ENCODE measurements at regions not wholly inside any gene's neighbourhood (a gene's known extent, or its start where the extent isn't known, plus 50 kb on each side); places are given as distances from the start of the nearest gene placed in this dataset.
"Not testable (repeated sequence)": the region's sequence is repeated elsewhere in the genome, so short reads cannot be mapped to it uniquely, and the experiment has no call there.

DNA sequence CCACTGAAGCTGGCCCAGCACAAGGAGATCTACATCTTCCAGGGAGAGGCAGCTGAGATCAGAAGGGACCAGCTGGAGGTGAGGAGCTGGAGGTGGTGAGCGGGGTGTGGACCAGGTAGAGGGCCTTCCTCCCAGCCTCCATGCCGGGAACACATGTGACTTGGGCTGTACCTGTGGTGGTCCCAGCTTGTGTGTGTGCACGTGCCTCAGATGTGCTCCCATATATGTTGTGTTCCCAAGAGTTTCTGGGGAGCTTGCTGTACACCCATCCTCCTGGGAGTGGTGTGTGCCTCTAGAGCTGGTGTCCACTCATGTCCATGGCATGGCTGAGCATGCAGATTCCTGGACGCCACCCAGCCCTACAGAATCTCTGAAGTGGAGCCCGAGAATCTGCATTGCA is 183.7 kb upstream of the AKAP13 start:
- FAIRE-seq; DNase-seq (ENCODE audit: insufficient read length, low spot score): not testable (repeated sequence)

DNA sequence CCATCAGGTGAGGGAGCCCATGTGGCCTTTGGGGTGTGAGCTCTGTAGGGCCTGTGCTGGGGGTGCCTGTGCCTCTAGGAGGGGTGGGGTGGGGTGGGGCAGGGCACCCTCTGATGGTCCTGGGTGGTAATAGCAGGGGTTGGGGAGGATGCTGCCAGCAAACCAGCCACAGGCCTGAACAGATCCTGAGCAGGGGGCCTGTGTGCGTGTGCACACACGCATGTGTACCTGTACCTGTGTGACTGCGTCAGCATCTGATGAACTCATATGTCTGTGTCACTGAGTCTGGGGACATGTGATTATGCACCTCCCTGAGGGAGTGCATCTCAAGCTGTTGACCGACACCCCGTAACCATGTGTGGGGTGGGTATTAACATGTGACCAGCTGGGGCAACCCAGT is 182.8 kb upstream of the AKAP13 start:
- not testable (repeated sequence) for FAIRE-seq

DNA sequence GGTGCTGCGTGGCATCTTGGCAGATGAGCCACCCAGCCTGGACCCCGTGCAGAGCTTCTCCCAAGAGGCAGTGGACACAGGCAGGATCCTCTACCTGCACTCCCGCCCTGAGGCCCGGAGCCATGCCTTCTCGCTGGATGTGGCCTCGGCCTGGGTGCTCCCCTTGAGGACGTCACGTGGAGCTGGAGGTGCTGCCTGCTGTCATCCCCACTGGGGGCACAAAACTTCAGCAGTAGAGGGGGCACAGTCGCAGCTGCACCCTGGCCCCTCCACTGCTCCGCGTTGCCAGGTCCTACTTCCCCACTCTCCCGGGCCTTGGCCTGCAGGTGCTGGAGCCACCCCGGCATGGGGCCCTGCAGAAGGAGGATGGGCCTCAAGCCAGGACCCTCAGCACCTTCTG is 182.0 kb upstream of the AKAP13 start:
- DNase-seq (ENCODE audit: insufficient read length, low spot score); FAIRE-seq: not testable (repeated sequence)

More for the DNA sequence above, 182.8 kb upstream of the AKAP13 start:
- DNase-seq (ENCODE audit: insufficient read length, low spot score) = not testable (repeated sequence)

DNA sequence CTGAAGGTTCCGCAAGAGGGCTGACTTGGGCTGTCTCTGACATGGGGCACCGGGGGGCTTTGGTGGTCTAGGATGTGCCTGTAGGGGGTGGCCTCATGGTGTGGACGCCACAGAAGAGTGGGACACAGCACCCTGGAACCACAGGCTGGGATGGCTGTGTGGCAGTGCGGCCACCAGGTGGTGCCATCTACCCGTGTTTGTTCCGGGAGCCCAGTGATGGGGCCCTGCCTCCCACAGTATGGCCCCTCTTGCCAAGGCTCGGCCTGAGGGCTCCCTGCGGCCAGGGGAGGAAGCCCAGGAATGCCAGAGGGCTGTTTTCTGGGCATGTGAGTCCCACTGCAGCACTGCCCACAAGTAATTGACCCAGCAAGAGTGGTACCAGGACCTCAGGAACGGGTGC is 180.2 kb upstream of the AKAP13 start:
- not testable (repeated sequence) for DNase-seq (ENCODE audit: insufficient read length, low spot score); FAIRE-seq

DNA sequence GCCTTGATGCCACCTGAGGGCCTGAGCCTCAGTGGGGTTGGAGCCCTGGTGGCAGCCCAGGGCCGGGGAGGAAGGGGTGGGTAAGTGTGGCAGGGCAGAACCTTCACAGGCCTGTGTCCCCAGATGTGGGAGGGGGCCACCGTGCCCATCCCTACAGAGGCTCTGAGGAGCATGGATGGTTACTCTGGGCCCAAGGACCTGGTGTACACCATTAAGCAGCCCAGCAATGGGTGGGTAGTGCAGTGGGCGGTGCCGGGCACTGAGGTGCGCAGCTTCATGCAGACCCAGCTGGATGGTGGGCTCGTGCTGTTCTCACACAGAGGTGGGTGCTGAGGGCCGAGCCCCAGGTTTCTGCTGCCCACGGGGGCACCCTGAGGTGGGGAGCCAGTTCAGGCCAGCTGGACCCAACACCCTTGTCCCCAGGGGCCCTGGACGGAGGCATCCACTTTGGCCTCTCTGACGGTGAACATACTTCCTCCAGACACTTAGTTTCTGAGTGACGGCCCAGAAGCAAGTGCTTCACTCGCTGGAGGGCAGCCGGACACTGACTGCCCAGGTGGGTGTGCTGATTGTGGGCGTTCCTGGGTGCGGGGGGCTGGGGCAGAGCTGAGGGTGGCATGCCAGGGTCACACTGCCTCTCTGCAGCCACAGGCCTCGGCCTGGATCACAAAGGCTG is 179.1 kb upstream of the AKAP13 start:
- FAIRE-seq; DNase-seq (ENCODE audit: insufficient read length, low spot score): not testable (repeated sequence)

DNA sequence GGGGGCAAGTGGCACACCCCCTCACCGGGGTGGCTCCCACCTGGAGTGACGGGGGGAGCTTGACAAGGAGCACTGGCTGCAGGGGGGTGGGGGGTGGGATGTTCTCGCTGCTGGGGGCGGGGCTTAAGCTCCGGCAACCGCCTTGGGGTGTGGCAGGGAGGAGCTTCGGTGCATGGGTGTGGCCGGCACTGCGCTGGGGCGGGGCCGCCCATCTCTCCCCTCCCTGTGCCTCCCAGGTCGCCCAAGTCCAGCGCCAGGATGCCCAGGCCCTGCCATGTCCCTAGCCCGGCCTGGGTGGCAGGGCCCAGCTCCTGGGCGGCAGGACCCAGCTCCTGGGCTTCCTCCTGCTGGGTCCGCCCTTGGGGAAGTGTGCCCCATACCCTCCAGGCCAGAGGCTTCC is 175.9 kb upstream of the AKAP13 start:
- DNase-seq (ENCODE audit: insufficient read length, low spot score); FAIRE-seq: not testable (repeated sequence)

DNA sequence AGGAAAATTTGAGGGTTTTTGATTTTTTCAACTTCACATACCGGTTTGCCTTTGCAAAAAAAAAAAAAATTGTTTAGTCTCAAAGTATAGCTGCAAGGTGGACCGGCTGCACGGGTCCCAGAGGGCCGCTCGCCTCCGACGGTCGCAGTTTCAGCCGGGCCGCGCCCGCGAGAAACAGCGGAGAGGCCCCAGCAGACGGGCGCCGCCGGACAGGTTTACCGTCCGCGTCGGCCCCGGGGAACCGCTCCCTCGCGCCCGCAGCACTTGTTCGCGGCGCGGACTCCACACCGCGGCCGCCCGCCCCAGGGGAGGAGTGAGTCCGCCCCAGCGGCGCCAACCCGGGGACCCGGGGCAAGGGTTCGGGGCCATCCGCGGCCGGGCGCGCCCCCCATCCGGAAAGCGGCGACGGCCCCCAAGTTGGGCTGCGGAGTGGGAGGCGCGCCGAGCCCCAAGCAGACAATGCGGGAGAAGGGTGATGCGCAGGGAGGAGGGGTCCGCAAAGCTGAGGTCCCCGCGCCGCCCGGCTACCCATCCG is 146.5 kb upstream of the AKAP13 start:
- FAIRE-seq; DNase-seq (ENCODE audit: insufficient read length, low spot score): not testable (repeated sequence)

DNA sequence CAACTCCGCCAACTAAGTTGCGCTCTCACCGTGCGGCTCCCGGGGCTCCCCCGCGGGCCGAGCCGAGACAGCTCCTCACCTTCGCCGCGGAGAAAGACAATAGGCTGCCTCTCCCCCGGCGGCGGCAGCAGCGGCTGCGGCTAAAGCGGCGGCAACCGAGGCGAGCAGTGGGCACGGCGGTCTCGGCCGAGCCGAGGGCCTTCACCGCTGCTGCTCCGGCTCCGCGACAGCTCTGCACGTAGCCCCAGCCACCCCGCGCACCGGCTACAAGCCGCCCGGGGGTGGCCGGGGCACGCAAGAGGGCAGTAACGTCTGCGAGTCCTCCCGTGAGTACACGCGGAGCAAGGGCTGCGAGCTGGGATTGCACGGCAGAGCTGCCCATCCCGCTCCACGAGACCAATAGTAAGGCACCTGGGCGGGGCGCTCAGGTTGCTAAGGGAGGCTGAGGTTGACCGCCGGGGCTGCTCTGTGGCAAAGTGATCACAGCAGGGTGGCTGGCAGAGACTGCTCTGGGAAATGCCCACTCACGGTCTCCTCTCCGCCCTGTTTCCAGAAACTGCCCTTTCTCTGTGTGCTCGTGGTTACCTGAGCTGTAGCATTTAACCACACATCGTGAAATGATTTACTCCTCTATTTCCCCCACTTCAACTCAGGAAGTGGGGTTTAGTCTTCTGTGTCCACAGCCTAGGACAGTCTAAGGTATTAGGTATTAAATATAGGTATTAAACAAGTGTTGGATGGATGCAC is 145.8 kb upstream of the AKAP13 start:
- not testable (repeated sequence) for FAIRE-seq; DNase-seq (ENCODE audit: insufficient read length, low spot score)

DNA sequence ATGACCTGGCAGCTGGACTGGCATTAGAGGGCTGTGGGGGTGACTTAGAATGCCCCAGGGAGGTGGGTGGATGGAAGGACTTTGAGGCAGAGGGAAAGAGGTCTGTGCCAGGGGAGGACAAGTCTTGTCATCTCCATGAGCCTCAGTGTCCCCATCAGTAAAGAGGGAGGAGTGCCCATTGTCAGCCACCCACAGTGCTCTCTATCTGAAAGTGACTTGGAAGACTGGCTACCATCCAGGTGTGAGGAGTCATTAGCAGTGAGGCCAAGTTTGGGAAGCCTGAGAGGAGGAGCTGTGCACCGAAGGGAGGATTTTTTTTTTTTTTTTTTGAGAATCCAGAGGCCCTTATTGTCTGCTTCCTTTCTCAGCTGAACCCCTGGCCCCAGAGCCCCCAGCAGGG is 136.3 kb upstream of the AKAP13 start:
- not testable (repeated sequence) for FAIRE-seq; DNase-seq (ENCODE audit: insufficient read length, low spot score)

DNA sequence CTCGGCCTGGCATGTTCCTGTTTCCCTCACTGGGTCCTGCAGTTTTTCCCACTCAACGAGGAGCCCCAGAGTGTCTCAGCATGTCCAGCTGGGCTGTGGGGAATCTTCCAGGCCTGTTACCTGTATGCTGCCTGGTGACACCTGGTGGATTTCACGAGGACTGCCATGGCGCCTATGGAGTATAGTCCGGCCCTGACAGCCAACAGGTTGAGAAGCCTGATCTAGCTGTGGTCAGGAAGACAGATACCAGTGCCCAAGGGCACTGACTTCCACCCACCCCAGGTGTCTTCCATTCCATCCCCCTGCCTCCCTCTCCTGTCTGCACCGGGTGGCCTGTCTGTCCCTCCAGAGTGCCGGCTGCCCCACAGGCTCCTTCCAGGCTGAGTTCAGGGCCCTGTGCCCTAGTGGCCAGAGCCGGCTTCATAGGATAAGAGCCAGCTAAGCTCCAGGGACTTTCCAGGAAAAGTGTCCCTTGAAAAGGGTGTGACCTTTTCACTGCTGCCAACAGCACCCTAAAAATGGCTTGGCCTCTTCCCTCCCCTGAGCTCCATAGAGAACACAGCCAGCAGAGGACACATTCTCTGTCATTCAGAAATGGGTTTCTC is 129.4 kb upstream of the AKAP13 start:
- not testable (repeated sequence) for DNase-seq (ENCODE audit: insufficient read length, low spot score); FAIRE-seq

DNA sequence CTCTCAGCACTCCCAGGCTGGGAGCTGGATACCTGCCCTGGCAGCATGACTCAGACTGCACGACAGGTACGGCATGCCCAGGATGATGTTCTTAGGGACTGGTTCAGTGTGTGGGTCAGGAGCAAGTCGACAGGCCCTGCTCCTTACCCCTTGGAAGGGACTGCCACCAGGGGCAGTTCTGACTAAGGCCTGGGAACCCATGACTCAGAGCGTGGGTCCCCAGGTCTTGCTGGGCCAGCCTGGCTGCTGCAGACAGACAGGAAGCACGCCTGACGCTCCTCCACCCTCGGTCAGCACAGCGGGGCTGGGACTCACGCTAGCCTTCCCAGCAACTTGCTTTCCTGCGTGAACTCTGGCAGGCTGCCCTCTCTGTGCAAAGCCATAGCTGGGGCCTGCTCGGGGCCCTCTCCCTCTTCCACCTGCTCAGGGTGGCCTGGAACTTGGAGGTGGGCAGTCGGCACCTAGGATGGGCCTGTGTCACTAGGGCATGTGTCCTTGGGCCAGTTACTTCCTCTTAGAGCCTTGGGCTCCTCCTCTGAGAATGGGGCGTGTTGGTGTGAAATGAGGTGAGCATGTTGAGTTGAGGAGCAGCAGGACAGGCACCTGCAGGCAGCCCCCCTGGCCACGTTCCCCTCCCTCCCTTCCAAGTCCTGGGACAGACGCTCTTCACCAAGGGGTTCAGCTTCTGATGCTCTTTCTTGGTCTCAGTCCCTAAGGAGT is 127.0 kb upstream of the AKAP13 start:
- not testable (repeated sequence) for FAIRE-seq; DNase-seq (ENCODE audit: insufficient read length, low spot score)

DNA sequence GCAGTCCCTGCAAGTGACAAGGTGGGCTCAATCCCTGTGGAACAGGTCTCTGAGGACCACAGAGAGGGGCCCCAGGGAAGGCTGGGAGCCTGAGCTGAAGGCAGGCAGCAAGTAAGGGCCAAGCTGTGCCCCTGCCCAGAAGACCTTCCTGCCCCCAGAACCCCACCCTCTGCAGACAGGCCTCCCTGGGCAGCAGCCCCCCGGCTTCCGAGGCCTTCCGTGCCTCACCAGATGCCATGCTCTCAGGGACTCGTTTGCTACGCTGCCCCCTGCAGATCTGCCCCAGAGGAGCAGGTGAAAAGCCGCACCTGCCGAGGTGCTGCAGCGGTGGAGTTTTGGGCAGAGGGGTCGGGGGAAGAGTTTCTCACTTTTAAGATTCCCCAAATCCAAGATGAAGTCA is 125.4 kb upstream of the AKAP13 start:
- DNase-seq (ENCODE audit: insufficient read length, low spot score) = not testable (repeated sequence)

DNA sequence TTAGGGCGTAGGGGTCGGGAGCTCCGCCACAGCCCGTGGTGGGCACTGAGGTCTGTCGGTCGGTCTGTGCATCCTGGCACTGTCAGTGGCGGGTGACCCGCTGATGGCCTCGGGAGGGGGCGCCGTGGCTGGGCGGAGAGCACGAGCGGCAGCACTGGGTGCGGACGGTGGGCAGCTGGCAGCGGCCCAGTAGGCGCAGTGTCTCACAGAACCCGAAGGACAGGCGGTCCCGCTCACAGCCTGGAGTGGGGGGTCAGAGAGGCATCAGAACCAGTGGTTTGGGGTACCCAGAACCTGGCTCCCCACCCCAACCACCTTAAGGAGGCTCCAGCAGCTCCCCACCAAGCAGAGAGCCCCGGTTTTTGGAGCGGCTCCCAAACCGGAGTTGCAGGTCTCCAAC is 124.9 kb upstream of the AKAP13 start:
- not testable (repeated sequence) for DNase-seq (ENCODE audit: insufficient read length, low spot score); FAIRE-seq

More for the DNA sequence above, 125.4 kb upstream of the AKAP13 start:
- FAIRE-seq = not testable (repeated sequence)

DNA sequence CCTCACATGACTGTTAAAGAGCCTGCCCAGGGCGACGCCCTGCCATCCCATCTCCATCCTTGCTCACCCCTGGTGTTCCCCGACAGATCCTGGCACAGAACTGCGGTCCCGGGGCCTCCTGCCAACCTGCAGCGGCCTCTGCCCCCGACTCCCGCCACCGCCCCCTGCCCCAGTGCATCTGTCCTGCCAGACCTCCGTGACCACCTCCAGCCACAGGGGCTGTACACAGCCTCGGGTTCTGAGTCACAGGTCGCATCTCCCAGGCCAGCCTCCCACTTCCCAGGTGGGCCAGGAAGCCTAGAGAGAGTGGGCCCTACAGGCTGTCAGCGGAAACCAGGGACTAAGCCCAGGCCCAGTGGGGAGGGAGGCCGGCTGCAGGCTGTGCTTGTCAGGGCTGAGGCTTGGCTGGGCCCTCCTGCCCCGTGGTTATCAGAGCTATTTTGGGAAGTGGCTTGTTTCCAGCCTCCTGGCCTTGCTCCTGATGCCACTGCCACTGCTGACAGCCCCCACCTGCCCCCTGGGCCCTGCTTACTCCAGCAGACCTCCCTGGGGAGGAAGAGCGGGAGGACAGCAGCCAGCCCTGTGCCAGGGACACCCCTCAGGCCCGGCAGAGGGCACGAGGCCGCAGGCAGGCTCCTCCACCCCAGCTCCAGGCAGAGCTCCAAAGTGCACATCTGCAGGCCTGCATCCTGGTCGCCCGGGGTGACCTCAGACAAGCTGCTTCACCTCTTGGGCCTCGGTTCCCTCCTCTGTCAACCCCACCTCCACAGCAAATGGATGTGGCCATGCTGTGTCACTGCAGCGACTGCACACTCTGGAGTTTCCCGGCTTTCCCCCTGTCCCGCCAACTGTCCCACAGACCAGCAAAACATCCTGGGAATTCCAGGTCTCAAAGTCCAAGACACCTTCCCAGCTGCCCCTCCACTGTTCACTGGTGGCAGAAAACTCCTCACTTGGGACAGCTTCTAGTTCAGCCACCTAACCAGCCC is 124.1 kb upstream of the AKAP13 start:
- DNase-seq (ENCODE audit: insufficient read length, low spot score); FAIRE-seq: not testable (repeated sequence)

DNA sequence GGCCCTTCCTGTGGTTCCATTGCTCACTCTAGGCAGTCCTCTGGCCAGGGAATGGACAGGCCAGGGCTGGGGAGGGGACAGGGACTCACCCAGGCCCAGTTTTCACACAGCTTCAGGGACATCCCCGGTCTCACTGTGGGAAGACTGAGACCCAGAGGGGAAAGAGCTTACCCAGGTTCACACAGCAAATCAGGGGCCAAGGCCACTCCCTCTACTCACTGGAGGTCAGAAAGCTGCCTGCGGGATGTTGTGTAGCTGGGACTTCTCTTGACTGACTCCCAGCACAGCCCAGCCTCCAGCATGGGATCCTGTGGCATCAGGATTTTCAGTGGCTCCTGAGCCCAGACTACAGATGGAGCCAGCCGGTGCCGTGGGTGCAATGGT is 122.3 kb upstream of the AKAP13 start:
- not testable (repeated sequence) for DNase-seq (ENCODE audit: insufficient read length, low spot score); FAIRE-seq

DNA sequence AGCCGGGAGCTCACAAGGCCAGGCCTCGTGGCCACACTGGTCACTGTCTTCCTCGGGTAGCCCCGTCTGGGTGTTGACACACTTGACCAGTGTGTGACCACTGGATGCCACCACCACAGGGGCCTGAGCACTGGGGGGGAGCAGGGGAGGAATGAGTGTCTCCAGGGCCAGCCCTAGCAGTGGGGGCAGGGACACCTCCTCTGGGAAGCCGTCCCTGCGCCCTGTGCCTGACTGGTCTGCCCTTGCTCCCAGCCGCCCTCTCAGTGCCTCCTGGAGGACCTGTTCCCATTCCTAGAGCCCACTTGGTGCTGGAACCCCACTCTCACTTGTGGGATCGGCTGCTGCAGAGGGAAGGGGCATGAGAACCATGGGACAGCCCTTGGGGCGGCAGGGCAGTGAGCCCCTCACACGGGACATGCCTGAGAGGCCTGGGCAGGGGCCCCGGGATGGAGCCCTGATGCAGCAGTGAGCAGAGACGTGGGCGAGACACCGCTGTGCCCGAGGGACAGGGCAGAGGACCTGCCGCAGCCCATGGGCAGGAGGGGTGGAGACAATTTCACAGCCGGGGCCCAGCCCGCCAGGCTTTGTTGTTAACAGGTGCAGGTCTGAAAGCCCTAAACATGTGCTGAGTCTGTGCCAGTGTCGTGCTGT is 121.7 kb upstream of the AKAP13 start:
- DNase-seq (ENCODE audit: insufficient read length, low spot score); FAIRE-seq: not testable (repeated sequence)

DNA sequence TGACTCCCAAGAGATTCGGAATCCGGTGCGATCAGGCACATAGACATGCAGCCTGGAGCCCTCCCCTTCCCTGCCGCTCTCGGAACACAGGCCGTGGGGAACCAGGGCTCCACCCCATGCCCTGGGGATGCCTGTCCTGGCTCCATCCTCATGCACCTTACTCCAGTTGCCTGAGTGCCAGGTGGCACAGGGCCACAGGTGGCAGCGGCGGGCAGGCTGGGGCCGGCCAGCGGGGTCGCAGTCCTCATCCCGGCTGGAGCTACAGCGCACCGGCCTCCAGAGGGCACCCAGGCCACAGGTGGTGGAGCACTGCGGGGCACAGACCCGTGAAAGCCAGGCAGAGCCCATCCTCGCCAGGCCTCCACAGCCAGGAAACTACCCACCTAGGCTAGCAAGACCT is 119.9 kb upstream of the AKAP13 start:
- FAIRE-seq; DNase-seq (ENCODE audit: insufficient read length, low spot score): not testable (repeated sequence)

DNA sequence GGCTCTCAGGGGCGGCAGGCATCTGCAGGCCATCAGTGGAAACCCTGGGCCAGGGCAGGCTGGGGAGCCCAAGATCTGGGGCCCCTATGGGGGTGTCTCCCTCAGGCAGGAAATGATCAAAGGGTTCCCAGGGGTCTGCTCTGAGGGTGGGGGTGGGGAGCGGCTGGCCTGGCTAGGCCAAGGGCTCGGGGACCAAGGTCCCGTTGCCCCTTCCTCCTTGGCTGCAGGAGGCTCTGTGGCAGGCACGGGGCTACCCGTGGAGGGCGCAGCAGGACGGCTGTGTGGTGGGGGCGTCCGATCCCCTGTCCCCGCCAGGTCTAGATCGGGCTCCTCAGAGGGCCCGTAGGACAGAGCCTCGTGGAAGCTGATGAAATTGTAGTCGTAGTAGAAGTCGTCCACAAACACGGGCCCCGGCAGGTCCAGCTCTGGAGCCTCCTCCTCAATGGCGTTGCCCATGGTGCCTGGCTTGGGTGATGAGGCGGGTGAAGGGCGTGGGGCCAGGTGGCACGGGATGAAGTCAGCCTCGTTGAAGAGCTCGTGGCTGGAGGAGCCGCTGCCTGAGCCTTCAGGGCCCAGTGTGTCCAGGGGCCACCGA is 117.8 kb upstream of the AKAP13 start:
- DNase-seq (ENCODE audit: insufficient read length, low spot score); FAIRE-seq: not testable (repeated sequence)

Data from H54 (cell line).